HepG2 (cell line): ENCODE measurements at regions not wholly inside any gene's neighbourhood (a gene's known extent, or its start where the extent isn't known, plus 50 kb on each side); places are given as distances from the start of the nearest gene placed in this dataset.

Experiments used
- ATAC-seq: fragments of 200-7000 bp; cut with Tn5 transposase; 3 replicates; pipeline ENCODE4 v1.9.1; 2020; ENCODE audit warnings: mild to moderate bottlenecking, moderate library complexity
- BruUV-seq: library from RNA; stranded (reverse); fragments of 400-500 nt; replicated peaks from 2 replicates; lab custom pipeline; 2021; lab: Mats Ljungman, UMichigan
- CTCF ChIA-PET: fragments of 300-600 bp; formaldehyde crosslinking; extraction: SDS; loops from one replicate; lab custom pipeline; 2021; ENCODE audit warnings: low total read pairs, inconsistent platforms, low intra/inter-chr PET ratio; lab: Yijun Ruan, JAX
- POLR2A ChIA-PET: fragments of 350-600 bp; sonication (Branson Sonifier 250); formaldehyde crosslinking; loops from one replicate; lab custom pipeline; 2020; ENCODE audit warnings: antibody characterized with exemption, inconsistent platforms; lab: Yijun Ruan, JAX
- DNase-seq: peaks from one replicate; pipeline ENCODE4 v3.0.0-alpha.2; 2015; ENCODE audit warnings: low spot score
- FAIRE-seq: peaks from 3 replicates; lab custom pipeline; 2011; peaks lifted over from hg19 to GRCh38; lab: Jason Lieb, UNC
- H2AFZ ChIP-seq: one replicate; pipeline ENCODE4 v1.6.1; 2011; ENCODE audit warnings: low read length, inconsistent platforms
- H3K27ac ChIP-seq: fragments of 300-600 bp; 3 replicates; pipeline ENCODE4 v1.8.0; 2011; ENCODE audit warnings: mixed run types, mild to moderate bottlenecking, mixed read lengths, low read length, inconsistent platforms; ENCODE audit not compliant: insufficient read depth; ENCODE audit errors: extremely low read length
- H3K27me3 ChIP-seq, 2 experiments: fragments of 200-600 bp in 1 of 2; 2 replicates in 1 of 2; 3 replicates in 1 of 2; pipeline versions ENCODE4 v1.6.0 to v1.8.0; 2011; ENCODE audit warnings: low read length in 2 of 2, mild to moderate bottlenecking in 2 of 2, moderate library complexity in 2 of 2, inconsistent platforms in 1 of 2; ENCODE audit not compliant: insufficient read depth in 2 of 2, control insufficient read depth in 1 of 2
- H3K36me3 ChIP-seq, 2 experiments: fragments of 200-600 bp in 1 of 2; replicated peaks in 1 of 2; 2 replicates in 1 of 2; 3 replicates in 1 of 2; pipeline versions ENCODE4 v1.5.1 to v1.8.0; 2011; ENCODE audit warnings: low read length in 2 of 2, inconsistent platforms in 1 of 2; ENCODE audit not compliant: insufficient read depth in 2 of 2, control insufficient read depth in 1 of 2
- H3K4me1 ChIP-seq: 2 replicates; pipeline ENCODE4 v1.5.1; 2012; ENCODE audit warnings: low read length, inconsistent platforms; ENCODE audit not compliant: insufficient read depth
- H3K4me2 ChIP-seq: 2 replicates; pipeline ENCODE4 v1.6.0; 2011; ENCODE audit warnings: low read depth, low read length, inconsistent platforms
- H3K4me3 ChIP-seq, 3 experiments: fragments of 200-600 bp in 1 of 3; sonication (generic), shearing (Covaris generic) in 1 of 3; replicated peaks in 1 of 3; 2 replicates each; pipeline ENCODE4 v1.5.1; 2011 to 2016; ENCODE audit warnings: low read length in 3 of 3, inconsistent platforms in 2 of 3, low read depth in 2 of 3, mild to moderate bottlenecking in 2 of 3, control low read depth in 1 of 3, mixed read lengths in 1 of 3; ENCODE audit not compliant: insufficient read depth in 1 of 3
- H3K79me2 ChIP-seq: one replicate; pipeline ENCODE4 v1.6.1; 2011; ENCODE audit warnings: low read length, inconsistent platforms; ENCODE audit not compliant: insufficient read depth
- H3K9ac ChIP-seq: 2 replicates; pipeline ENCODE4 v1.6.0; 2011; ENCODE audit warnings: mild to moderate bottlenecking, low read depth, low read length, inconsistent platforms; ENCODE audit not compliant: insufficient read depth
- H3K9me3 ChIP-seq: 2 replicates; pipeline ENCODE4 v1.5.1; 2012; ENCODE audit warnings: mild to moderate bottlenecking, low read length
- H4K20me1 ChIP-seq: 2 replicates; pipeline ENCODE4 v1.6.0; 2011; ENCODE audit warnings: inconsistent platforms, mild to moderate bottlenecking, low read length, moderate library complexity; ENCODE audit not compliant: insufficient read depth
- NFATC3 ChIP-seq: sonication (generic); formaldehyde crosslinking; IDR thresholded peaks from 2 replicates; pipeline ENCODE4 v1.5.1; 2020; ENCODE audit warnings: mild to moderate bottlenecking, missing genetic modification reagents
- WGBS: methylation state at CpG from one replicate; pipeline ENCODE4 v1.1.6; 2017; ENCODE audit warnings: low lambda C conversion rate; 5-methylcytosine and 5-hydroxymethylcytosine counted together
- in situ Hi-C: cut with HindIII; loops from 2 replicates; pipeline ENCODE4 v1.10.0; 2017; ENCODE audit warnings: low pct_unique_long_range_greater_than_20kb; ENCODE audit not compliant: extremely low pct_ligation_motif_present
- intact Hi-C: fragments of 100-400 bp; cut with micrococcal nuclease; formaldehyde crosslinking; loops from one replicate; pipeline ENCODE4 v1.10.0; 2022; ENCODE audit not compliant: unreplicated experiment
- TF ChIP-seq, protein P1 (sequence below): sonication (generic); formaldehyde crosslinking; IDR thresholded peaks from 2 replicates; pipeline ENCODE4 v1.9.0; 2021; ENCODE audit warnings: missing genetic modification reagents, borderline replicate concordance

DNA sequence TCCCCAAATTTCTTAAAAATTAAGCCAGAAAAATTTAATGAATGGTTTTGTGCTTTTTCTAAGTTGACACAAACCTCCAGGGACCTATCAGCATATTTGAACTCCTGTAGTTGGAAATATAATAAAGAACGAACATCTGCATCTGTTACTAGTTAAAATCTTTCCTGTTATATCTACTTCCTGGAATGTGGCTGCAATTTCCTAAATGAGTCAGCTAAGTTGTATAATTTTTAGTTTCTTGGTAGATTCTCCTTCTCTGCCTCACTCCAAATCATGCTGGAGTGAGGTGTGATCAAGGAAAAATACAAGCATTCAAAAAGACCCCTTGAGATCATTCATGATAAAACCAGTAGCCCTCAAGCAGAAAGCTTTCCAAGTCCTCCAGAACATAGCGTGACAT lies 106.2 kb upstream of the MCTP2 start (continued):
- TF ChIP-seq NFATC3 = no peak

DNA sequence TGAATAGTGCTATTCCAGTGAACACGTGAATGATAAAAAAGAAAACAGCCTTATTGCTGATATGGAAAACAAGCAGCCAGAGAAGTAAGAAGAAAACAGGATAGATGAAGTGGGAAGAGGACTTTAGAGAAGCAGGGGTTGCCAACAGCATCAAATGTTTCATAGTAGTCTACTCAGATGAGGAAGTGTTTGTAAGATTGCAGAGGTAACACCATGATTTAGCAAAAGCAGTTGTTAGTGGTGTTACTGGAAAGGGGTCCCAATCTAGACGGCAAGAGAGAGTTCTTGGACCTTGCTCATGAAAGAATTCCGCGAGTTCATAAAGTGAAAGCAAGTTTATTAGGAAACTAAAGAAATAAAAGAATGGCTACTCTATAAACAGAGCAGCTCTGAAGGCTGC lies 108.8 kb upstream of the MCTP2 start:
- no peak for FAIRE-seq
- Histone ChIP-seq H3K27ac (no peak overlapping the region), H3K27me3 (no peaks in the 10 kb centered on the region), H3K4me1 (no peaks in the 10 kb centered on the region), H3K79me2 (no peaks in the 10 kb centered on the region), H3K4me3 (no peak overlapping the region), H2AFZ (no peak overlapping the region), H3K4me2 (no peak overlapping the region), H4K20me1 (no peaks in the 10 kb centered on the region), H3K9ac (no peak overlapping the region), H3K9me3 (no peaks in the 10 kb centered on the region), H3K36me3 (no peaks in the 10 kb centered on the region)
- intact Hi-C loops (no loop called here), in situ Hi-C loops (loop anchor here (5.0 kb wide), 2 partner anchors 125 to 1090 kb away; no protein-coding TSS in a partner anchor)
- DNase-seq = no peak
- TF ChIP-seq, protein P1, sequence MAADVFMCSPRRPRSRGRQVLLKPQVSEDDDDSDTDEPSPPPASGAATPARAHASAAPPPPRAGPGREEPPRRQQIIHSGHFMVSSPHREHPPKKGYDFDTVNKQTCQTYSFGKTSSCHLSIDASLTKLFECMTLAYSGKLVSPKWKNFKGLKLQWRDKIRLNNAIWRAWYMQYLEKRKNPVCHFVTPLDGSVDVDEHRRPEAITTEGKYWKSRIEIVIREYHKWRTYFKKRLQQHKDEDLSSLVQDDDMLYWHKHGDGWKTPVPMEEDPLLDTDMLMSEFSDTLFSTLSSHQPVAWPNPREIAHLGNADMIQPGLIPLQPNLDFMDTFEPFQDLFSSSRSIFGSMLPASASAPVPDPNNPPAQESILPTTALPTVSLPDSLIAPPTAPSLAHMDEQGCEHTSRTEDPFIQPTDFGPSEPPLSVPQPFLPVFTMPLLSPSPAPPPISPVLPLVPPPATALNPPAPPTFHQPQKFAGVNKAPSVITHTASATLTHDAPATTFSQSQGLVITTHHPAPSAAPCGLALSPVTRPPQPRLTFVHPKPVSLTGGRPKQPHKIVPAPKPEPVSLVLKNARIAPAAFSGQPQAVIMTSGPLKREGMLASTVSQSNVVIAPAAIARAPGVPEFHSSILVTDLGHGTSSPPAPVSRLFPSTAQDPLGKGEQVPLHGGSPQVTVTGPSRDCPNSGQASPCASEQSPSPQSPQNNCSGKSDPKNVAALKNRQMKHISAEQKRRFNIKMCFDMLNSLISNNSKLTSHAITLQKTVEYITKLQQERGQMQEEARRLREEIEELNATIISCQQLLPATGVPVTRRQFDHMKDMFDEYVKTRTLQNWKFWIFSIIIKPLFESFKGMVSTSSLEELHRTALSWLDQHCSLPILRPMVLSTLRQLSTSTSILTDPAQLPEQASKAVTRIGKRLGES (CRISPR knock-in tag) = no peak
- WGBS = 48% methylated on average over 4 of the region's 4 CpGs
- no peak for ATAC-seq
- BruUV-seq = no TSS peak
- ChIA-PET CTCF (no interaction called here), POLR2A (no interaction called here)
